ENCODE measurements at regions not wholly inside any gene's neighbourhood (a gene's known extent, or its start where the extent isn't known, plus 50 kb on each side); places are given as distances from the start of the nearest gene placed in this dataset.

DNA sequence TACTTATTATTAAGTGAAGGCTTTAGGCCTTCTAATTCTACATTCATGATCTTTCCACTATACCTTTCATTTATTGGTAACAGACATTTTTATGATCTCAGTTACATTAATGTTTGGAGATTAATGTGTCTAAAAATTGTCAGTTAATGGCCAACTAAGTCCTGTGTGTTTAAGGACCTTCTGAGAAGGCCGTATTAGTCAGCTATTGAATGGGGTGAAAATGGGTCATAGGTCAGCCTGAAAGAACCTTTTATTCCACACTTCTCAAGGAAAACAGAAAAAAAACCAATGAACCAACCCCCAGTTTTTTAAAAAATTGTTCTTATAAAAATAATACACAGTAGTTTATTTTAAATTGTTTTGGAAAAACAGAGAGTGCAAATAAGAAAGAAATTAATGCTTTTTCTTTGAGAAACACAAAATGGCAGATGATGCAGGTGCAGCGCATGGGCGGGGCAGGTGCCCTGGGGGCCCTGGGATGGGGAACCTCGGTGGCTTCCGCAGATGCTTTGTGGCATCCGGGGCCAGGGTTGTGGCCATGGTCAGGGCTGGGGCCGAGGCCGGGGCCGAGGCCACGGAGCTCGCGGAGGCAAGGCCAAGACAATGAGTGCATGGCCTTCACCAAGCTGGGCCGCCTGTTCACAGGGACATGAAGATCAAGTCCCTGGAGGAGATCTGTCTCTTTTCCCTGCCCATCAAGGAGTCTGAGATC, 141.9 kb downstream of the SPATA31D1 start:
- TF ChIP-seq, protein P1, sequence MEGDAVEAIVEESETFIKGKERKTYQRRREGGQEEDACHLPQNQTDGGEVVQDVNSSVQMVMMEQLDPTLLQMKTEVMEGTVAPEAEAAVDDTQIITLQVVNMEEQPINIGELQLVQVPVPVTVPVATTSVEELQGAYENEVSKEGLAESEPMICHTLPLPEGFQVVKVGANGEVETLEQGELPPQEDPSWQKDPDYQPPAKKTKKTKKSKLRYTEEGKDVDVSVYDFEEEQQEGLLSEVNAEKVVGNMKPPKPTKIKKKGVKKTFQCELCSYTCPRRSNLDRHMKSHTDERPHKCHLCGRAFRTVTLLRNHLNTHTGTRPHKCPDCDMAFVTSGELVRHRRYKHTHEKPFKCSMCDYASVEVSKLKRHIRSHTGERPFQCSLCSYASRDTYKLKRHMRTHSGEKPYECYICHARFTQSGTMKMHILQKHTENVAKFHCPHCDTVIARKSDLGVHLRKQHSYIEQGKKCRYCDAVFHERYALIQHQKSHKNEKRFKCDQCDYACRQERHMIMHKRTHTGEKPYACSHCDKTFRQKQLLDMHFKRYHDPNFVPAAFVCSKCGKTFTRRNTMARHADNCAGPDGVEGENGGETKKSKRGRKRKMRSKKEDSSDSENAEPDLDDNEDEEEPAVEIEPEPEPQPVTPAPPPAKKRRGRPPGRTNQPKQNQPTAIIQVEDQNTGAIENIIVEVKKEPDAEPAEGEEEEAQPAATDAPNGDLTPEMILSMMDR (IDR thresholded peaks at IDR 0.05; ENCODE audit: insufficient read depth, low read length, poor library complexity, severe bottlenecking), result no peak
- TF ChIP-seq EZH2phosphoT487 (conservative IDR thresholded peaks at IDR 0.05; ENCODE audit: low read length), result no peak
